Activated CD4-positive, alpha-beta T cell treated with anti-CD3 and anti-CD28 coated beads for 1 hour (primary cell): ENCODE measurements at regions not wholly inside any gene's neighbourhood (a gene's known extent, or its start where the extent isn't known, plus 50 kb on each side); places are given as distances from the start of the nearest gene placed in this dataset.
"Not testable (repeated sequence)": the region's sequence is repeated elsewhere in the genome, so short reads cannot be mapped to it uniquely, and the experiment has no call there.

Experiments
- DNase-seq: peaks from one replicate; pipeline ENCODE4 v3.0.0-alpha.2; 2020

- no peak for DNase-seq
These were observed 853.4 kb upstream of the SPRY2 start for GRCh38 chr13:81194362-81194761.

- DNase-seq, result no peak
These were observed 843.8 kb upstream of the SPRY2 start for GRCh38 chr13:81184556-81185265.

- no peak for DNase-seq
These were observed 831.7 kb upstream of the SPRY2 start for GRCh38 chr13:81172603-81173002.

GRCh38 chr13:81171065-81171647 lies 830.2 kb upstream of the SPRY2 start:
- no peak for DNase-seq

- DNase-seq, result not testable (repeated sequence)
These were observed 822.9 kb upstream of the SPRY2 start for GRCh38 chr13:81163823-81164222.

GRCh38 chr13:81153478-81153877 lies 812.6 kb upstream of the SPRY2 start:
- DNase-seq, result no peak

DNA sequence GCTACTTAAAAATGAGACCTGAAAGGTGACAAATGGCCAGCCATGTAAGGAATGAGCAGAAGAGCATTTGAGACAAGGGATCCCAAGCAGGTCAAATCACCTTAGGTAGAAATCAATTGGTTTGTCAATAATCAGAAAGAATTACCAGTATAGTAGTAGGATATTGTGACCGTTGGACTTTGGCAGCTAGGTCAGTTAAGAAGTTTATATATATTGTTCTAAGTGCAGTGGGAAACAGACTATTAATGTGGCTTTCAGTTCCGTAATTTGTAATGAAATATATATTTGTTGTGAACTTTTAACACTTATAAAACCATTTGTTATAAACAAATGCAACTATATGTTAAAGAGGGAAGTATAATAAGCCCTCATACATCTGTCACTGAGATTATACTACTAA lies 807.9 kb upstream of the SPRY2 start:
- DNase-seq, result no peak

GRCh38 chr13:81146576-81146975 lies 805.6 kb upstream of the SPRY2 start:
- DNase-seq, result not testable (repeated sequence)

DNA sequence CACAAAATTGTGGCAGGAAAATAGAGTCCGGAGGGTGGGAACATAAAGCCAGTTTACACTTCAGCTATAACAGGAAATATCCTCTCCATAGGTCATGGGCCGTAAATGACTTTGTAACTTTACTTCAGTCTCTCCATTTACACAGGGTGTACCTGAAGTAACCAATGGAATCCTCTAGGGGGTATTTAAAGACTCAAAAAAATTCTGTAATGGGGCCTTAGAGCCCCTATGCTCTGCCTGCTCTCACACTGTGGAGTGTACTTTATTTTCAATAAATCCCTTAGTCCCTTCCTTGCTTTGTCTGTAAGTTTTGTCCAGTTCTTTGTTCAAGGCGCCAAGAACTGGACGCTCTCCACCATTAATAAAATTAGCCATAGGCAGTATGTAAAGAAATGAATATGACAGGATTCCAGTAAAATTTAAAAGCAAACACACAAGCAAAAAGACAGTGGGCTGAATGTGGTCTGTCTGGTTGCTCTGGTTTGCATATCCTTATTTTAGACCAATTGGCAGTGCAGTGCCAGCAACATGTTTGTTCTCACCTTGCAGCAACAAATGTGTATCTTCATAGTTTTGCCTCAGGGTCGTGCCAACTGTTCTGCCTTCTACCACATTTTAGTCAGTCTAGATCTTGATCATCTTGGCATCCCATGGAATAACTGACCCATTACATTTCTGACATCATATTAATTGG lies 801.5 kb upstream of the SPRY2 start:
- DNase-seq, result no peak

- no peak for DNase-seq
These were observed 799.7 kb upstream of the SPRY2 start for GRCh38 chr13:81140675-81141074.

- no peak for DNase-seq
These were observed 799.1 kb upstream of the SPRY2 start for GRCh38 chr13:81139987-81140386.

- no peak for DNase-seq
These were observed 797.5 kb upstream of the SPRY2 start for GRCh38 chr13:81138353-81138980.

DNA sequence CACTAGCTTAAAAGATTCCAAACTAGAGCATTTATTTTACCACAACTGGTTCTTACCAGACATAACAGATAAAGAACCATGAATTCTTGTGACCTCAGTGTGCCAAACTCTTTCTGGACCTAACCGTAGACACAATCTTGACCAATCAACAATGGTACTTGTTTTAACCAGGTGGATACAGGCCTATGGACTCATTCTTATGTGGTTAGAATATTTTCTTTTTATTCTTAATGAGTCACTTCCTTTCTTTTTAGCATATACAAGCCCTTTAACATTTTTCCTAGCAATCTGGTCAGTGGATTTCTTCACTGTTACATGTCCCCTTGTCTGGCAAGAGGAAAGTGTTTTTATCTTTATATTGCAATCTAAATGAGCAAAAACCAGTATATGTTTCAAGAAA lies 792.1 kb upstream of the SPRY2 start:
- DNase-seq, result no peak

GRCh38 chr13:81117416-81117815 lies 776.5 kb upstream of the SPRY2 start:
- no peak for DNase-seq

DNA sequence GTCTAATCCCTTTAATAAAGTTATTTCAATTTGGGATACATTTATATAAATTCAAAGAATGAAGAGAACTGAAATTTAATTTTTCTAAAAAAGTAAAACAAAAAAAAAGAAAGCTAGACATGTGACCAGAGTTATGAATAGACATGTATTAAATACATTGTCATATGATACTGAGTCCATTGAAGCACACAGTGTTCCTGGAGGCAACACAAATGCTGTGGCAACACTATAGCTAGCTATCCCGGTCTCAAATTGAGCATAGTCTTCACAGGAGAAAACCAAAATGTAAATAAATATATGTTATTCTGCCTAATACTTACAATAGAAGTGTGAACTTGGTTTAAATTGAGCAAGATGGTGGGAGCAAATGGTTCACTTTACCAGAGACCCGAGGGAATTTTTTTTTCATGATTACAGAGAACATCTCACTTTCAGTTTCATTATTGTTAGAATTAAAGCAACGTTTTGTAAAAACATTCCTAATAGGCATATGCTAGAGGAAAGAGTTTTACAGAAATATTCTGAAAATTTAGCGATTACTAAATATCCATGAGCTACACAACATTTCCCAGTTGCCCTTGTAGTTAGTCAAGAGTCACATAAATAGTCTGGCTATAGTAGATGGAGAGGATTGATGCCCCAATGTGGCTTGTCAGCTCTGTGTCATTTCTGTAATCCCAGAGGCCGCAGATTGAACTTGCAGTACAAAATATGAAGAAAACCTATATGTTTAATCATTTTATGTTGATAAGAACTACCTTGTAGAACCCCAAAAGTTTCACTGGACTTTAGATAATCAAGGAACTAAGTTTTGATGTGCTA lies 775.7 kb upstream of the SPRY2 start:
- DNase-seq, result no peak

DNA sequence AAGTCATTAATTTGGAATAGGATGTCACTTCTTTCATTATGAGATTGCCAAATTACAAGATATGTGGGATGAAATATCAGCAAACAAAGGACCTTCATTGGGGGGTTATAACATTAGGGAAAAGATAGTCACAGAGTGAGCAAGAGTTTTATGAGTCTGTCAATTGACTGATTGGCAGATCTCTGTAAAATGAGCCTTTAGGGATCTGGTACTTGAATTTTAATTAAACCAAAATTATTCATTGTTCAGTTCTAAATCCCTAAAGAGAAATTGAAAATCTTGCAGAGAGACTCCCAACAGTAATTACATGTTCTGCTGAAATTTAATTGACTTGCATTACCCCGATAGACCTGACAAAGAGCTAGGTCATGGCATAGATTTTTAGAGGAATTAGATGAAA lies 768.1 kb upstream of the SPRY2 start:
- no peak for DNase-seq

DNA sequence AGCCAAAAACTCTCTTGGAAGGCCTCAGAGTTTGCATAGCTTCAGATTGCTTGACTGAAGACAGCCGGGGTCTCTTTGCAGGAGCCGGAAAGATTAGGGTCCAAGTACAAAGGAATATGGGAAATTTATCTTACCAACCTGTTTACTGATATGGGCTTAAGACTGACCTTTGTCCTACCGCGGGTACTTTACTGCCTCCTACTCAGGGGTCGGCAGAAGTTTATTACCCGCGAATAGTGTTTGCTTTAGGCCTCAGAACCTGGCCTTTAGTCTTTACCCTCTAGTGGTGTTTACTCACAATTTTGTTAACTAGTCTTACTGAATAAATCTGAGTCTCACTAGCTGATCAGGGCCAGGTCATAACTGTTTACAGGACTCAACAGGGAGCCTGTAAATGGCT lies 765.4 kb upstream of the SPRY2 start:
- no peak for DNase-seq

DNA sequence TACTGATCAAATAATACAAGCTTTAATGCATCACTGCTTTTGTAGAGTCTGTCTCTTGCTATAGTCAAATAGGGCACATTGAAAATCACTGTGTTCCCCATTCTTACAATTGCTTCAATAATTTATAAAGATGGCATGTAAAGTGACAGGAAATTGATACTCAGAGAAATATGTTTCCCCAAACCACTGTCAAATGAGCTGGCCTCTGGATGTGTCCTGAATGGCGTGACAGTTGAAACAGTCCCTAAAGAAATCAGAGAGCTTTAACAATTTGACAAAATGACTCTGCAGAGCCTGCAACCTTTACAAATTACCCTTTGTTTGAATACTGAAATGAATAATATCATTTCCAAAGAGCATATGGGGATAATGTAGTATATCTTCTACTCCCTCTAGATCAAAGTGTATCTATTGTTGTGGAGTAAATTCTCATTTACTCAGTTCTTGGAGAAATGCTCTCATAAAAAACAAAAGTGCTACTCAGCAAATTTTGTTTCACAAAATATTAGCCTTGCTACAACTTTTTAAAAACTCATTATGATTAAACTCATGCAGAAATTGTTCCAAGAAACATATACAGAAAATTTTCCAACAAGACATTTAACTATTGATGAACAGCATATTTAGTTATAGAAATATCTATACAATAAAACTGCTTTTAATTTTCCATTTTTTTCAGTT lies 763.2 kb upstream of the SPRY2 start:
- DNase-seq, result no peak

GRCh38 chr13:81102066-81102465 lies 761.1 kb upstream of the SPRY2 start:
- not testable (repeated sequence) for DNase-seq

GRCh38 chr13:81089371-81090157 lies 748.6 kb upstream of the SPRY2 start:
- DNase-seq, result no peak

GRCh38 chr13:81080911-81081454 lies 740.1 kb upstream of the SPRY2 start:
- DNase-seq, result no peak
